ENCODE measurements at regions not wholly inside any gene's neighbourhood (a gene's known extent, or its start where the extent isn't known, plus 50 kb on each side); places are given as distances from the start of the nearest gene placed in this dataset.

GRCh38 chr13:50521006-50521830 is 322.3 kb downstream of the DLEU7 start:
- TF ChIP-seq, protein P1, sequence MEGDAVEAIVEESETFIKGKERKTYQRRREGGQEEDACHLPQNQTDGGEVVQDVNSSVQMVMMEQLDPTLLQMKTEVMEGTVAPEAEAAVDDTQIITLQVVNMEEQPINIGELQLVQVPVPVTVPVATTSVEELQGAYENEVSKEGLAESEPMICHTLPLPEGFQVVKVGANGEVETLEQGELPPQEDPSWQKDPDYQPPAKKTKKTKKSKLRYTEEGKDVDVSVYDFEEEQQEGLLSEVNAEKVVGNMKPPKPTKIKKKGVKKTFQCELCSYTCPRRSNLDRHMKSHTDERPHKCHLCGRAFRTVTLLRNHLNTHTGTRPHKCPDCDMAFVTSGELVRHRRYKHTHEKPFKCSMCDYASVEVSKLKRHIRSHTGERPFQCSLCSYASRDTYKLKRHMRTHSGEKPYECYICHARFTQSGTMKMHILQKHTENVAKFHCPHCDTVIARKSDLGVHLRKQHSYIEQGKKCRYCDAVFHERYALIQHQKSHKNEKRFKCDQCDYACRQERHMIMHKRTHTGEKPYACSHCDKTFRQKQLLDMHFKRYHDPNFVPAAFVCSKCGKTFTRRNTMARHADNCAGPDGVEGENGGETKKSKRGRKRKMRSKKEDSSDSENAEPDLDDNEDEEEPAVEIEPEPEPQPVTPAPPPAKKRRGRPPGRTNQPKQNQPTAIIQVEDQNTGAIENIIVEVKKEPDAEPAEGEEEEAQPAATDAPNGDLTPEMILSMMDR (IDR thresholded peaks at IDR 0.05) = no peak
- no peak for TF ChIP-seq POLR2A (IDR thresholded peaks at IDR 0.05)
- TF ChIP-seq POLR2AphosphoS5 (IDR thresholded peaks at IDR 0.05) = no peak
- no peak for TF ChIP-seq EP300 (IDR thresholded peaks at IDR 0.05)
